ENCODE measurements at regions not wholly inside any gene's neighbourhood (a gene's known extent, or its start where the extent isn't known, plus 50 kb on each side); places are given as distances from the start of the nearest gene placed in this dataset.

DNA sequence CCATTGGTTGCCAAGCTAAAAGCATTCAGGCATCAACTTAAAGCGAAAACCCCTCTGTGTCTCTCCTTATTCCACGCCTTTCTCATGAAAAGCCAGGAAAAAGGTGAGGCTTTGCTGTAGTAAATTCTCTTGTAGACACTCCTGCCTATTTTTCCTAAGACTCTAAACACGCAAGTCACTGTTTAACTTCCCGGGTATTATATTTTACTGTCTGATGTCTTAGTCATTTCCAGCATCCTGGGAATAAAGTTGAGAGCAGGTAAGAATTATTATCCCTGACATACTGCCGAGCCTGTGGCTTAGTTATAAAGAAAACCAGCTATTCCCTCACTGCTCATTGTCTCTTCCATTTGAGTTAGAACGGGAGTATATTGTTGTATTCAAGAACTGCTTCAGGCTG, 112.4 kb upstream of the GATA6 start:
- DNase-seq (no peak), ATAC-seq (no peak)
- Histone ChIP-seq H3K4me3 (no peak overlapping the region), H3K4me1 (no peaks in the 10 kb centered on the region), H3K36me3 (no peaks in the 10 kb centered on the region), H3K27me3 (no peaks in the 10 kb centered on the region), H3K27ac (no peak overlapping the region), H3K9me3 (peaks cover 0 to 9% (median 0%) of the 10 kb centered on the region in 12 donors)
- TF ChIP-seq POLR2A (IDR thresholded peaks at IDR 0.05), result no peak
- TF ChIP-seq, protein P1, sequence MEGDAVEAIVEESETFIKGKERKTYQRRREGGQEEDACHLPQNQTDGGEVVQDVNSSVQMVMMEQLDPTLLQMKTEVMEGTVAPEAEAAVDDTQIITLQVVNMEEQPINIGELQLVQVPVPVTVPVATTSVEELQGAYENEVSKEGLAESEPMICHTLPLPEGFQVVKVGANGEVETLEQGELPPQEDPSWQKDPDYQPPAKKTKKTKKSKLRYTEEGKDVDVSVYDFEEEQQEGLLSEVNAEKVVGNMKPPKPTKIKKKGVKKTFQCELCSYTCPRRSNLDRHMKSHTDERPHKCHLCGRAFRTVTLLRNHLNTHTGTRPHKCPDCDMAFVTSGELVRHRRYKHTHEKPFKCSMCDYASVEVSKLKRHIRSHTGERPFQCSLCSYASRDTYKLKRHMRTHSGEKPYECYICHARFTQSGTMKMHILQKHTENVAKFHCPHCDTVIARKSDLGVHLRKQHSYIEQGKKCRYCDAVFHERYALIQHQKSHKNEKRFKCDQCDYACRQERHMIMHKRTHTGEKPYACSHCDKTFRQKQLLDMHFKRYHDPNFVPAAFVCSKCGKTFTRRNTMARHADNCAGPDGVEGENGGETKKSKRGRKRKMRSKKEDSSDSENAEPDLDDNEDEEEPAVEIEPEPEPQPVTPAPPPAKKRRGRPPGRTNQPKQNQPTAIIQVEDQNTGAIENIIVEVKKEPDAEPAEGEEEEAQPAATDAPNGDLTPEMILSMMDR (IDR thresholded peaks at IDR 0.05), result no peak
- WGBS, 4 donors, result 87 to 96% (median 89%) methylated on average over 6 of the region's 6 CpGs
- intact Hi-C loops (cut with DNase I), result loop anchor here in 1 of 10 donors (10.0 kb wide), 1 partner anchor 88 kb away; no protein-coding TSS in a partner anchor

DNA sequence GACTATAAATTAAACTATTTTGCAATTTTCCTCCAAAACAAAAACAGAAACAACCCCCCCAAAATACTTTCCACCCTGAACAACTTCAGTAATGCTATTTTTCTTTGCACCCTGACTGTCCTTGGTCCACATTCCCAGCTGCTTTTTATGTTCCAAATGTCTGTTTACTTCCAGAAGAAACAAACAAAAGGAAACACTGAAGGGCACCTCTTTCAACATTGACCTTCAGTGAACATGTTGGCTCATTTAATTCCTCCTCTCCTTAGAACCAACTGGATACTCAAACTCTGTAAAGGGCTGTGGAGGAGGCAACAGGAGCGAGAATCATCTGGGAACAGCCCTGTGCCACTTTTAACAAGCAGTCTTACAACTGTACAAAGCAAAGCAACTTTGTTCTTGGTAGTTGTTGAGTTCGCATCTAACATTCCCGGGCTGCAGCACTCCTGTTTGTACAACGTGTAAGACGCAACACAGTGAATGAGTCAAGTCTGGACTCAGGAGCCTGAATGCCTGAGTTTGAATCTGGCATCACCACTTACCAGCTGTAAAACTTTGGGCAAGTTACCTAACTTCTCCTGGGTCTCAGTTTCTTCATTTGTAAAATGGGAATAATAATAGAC, 111.4 kb upstream of the GATA6 start:
- intact Hi-C loops (cut with DNase I), result loop anchor here in 1 of 10 donors (10.0 kb wide), 1 partner anchor 87 kb away; no protein-coding TSS in a partner anchor
- WGBS, 4 donors, result 85 to 91% (median 90%) methylated on average over 5 of the region's 5 CpGs
- peaks cover 0 to 9% (median 0%) of the 10 kb centered on the region in 12 donors for H3K9me3 ChIP-seq

DNA sequence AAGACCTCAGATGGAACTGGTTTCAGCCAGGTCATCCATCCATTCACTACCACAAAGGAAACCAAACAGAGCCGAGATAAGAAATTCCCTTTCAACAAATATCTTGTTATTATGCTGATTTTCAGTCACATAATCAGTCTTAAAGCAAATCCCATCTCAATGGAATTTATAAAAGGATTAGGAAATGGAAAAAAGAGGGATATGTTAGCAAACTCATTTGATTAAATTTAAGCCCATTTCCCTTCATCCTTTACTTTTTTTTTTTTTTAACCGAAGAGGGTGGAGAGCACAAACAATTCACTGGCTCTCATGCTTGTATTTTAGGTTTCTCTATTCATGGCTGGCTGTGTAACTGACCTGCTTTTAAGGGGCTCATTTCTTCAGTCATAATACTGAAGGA, 109.0 kb upstream of the GATA6 start:
- H3K36me3 ChIP-seq, result no peaks in the 10 kb centered on the region
- intact Hi-C loops (cut with DNase I), result no loop called here
- H3K9me3 ChIP-seq, result peaks cover 0 to 2% (median 0%) of the 10 kb centered on the region in 12 donors
- ATAC-seq, result no peak
- no peak for DNase-seq
- no peaks in the 10 kb centered on the region for H3K27me3 ChIP-seq
- TF ChIP-seq, protein P1 (IDR thresholded peaks at IDR 0.05), result no peak
- TF ChIP-seq POLR2A (IDR thresholded peaks at IDR 0.05), result no peak
- no peaks in the 10 kb centered on the region for H3K4me1 ChIP-seq
- 57 to 73% (median 68%) methylated on average over 2 of the region's 2 CpGs for WGBS, 4 donors
- no peak overlapping the region for H3K4me3 ChIP-seq
- no peak overlapping the region for H3K27ac ChIP-seq

More for the DNA sequence above, 111.4 kb upstream of the GATA6 start:
- DNase-seq (no peak), ATAC-seq (no peak)
- Histone ChIP-seq H3K4me1 (no peaks in the 10 kb centered on the region), H3K36me3 (no peaks in the 10 kb centered on the region), H3K4me3 (no peak overlapping the region), H3K27ac (no peak overlapping the region), H3K27me3 (no peaks in the 10 kb centered on the region)
- TF ChIP-seq, protein P1 (IDR thresholded peaks at IDR 0.05), result no peak
- TF ChIP-seq POLR2A (IDR thresholded peaks at IDR 0.05), result no peak

DNA sequence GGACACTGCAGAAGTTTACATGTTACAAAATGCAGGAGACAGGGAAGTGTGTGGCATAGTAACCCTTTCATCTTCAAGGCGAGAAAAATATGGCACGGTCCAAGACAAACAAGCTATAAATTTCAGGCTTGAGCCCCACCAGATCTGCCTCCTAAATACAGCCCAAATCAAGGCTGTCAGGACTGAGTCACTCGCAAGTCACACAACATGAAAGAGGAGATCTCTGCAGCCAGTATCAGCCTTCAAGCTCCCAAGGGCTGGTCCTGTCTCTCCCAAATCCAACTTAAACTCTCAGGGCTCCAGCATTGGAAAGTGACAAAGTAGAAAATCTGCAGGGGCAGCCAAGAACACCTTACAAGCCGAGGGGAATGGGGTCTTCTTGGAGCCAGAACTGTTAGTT, 106.3 kb upstream of the GATA6 start:
- DNase-seq, result no peak
- TF ChIP-seq POLR2A (IDR thresholded peaks at IDR 0.05), result no peak
- TF ChIP-seq, protein P1 (IDR thresholded peaks at IDR 0.05), result no peak
- Histone ChIP-seq H3K4me1 (no peaks in the 10 kb centered on the region), H3K36me3 (no peaks in the 10 kb centered on the region), H3K27ac (no peak overlapping the region), H3K27me3 (no peaks in the 10 kb centered on the region), H3K4me3 (no peak overlapping the region), H3K9me3 (no peaks in the 10 kb centered on the region)
- no peak for ATAC-seq
- 86 to 88% (median 87%) methylated on average over 4 of the region's 4 CpGs for WGBS, 4 donors
- intact Hi-C loops (cut with DNase I), result no loop called here
